GM21723 (cell line): ENCODE measurements at regions not wholly inside any gene's neighbourhood (a gene's known extent, or its start where the extent isn't known, plus 50 kb on each side); places are given as distances from the start of the nearest gene placed in this dataset.

Experiments
- ATAC-seq: cut with Tn5 transposase; IDR thresholded peaks from one replicate; pipeline ENCODE4 v1.9.1; 2021; ENCODE audit warnings: mild to moderate bottlenecking, moderate library complexity; ENCODE audit not compliant: unreplicated experiment

DNA sequence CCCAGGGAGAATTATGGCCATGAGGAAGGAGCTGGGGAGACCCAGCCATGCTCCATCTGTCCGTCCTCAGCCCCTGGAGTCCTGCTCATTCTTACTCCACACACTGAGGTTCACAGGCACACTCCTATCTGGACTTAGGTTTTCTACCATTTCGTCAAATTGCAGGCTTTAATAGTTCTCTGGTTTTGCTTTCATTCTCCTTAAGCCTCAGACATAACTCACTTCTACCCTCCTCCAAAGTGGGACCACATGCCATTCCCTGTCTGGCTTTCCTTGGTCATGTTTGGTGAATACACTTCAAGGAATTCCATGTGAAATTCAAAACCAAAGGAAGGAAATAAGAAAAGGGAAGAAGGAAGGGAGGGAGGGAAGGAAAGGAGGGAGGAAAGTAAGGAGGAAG, 115.7 kb downstream of the CMPK2 start:
- ATAC-seq = no peak

DNA sequence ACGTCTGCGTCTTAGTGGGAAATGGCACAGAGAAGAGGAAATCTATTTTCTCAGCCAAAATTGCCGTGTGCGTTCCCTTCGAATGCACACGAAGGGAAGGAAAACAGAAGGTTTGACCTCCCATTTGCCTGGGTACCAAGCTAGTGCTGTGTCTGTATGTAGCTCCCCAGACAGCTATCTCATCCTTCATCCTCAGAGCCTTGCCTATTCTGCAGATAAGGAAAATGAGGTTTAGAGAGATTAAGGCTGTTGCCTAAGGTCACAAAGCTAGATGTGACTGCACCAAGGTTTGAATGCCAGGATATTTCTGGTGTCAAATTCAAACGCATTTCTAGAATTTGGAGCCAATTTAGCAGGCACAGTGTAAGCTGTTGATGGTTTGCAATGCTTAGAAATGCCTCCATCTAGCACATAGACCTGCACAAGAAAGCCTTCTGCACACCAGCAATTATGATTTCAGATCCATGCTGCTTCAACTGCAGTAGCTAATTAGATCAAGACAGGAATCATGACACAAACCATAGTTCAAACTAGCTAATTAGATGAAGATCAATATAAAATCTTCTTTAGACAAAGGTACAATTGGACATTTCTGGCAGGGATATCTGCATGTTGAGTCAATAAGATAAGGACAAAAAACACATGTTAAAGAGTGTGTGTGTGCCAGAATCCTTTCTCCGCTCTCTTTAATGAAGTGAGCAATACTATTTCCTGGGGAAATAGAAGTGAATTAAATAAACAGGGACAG, 115.1 kb downstream of the CMPK2 start:
- no peak for ATAC-seq

DNA sequence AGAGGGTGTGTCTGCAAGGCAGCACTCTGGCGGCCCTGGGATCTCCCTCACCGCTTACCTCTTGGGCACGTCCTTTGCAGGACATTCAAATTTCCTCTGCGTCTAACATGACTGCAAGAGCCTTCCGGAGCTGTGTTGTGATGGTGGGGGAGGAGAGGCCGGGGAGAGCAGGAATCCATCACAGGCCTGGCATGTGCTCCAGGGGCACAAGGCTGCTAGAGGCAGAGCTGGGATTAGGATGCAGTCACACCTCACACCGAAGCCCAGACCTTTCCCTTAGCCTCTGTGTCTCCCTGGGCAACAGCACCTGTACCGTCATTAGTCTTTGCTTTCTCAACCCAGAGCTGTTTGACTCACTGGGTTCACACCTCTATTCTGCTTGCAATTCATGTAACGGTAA, 111.3 kb downstream of the CMPK2 start:
- no peak for ATAC-seq

DNA sequence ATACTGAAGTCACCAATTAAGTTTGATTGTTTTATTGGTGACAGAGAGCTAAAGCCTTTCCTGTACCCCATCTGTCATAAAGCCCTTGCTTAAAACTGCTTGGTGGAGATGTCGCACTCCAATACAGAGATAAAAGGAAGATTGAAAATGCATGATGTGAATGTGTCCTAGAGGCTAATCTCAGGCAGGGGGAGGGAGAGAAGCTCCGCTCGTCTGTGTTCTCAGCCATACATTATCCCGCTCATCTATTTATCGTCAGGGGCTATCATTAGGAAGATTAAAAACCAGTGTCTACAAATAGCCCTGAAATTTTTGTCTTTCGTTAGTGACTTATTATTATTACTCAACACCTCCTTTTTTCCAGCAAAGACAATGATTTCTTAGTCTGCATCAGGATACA, 110.3 kb downstream of the CMPK2 start:
- ATAC-seq = no peak

DNA sequence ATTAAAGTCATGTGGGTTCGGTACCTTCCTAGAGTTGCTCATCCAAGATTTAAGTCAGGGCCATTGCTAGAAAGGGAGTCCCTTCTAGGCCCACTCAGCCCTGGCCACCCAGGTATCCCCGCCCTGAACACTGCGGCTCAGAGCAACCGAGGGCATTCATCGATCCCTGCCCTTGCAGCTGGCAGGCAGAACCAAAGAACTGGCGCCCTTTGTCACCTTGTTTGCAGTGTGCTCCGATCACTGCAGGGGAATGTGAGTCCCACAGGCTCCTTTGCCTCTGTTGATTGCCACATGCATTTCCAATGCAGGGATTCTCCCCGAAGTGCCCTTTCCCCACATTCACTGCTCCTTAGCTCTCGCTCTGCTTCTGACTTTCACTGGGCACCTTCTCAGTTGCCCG, 108.5 kb downstream of the CMPK2 start:
- no peak for ATAC-seq

DNA sequence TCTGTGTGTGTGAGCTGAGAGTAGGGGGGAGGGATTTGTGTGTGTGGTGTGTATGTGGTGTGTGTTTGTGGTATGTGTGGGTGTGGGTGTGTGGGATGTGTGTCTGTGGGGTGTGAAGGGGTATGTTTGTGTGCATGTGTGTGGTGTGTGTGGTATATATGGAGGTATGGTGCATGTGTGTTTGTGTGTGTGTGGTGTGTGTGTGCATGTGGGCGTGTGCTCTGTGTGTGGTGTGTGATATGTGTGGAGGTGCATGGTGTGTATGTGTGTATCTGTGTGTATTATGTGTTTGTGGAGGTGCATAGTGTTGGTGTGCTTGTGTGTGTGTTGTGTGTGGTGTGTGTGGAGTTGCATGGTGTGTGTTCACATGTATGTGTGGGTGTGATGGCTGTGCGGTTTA, 106.0 kb downstream of the CMPK2 start:
- ATAC-seq = no peak

DNA sequence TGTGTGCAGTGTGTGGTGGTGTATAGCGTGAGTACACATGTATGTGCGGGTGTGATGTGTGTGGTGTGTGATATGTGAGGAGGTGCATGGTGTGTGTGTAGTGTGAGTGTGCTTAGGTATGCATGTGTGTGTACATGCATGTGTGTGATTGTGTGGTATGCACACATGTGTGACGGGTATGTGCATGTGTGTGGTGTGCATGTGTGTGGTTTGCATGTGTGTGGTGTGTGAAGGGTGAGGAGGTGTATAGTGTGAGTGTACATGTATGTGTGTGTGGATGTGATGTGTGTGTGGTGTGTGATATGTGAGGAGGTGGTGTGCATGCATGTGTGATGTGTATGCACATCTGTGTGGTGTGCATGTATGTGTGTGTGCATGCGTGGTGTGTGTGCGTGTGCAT, 105.6 kb downstream of the CMPK2 start:
- no peak for ATAC-seq

DNA sequence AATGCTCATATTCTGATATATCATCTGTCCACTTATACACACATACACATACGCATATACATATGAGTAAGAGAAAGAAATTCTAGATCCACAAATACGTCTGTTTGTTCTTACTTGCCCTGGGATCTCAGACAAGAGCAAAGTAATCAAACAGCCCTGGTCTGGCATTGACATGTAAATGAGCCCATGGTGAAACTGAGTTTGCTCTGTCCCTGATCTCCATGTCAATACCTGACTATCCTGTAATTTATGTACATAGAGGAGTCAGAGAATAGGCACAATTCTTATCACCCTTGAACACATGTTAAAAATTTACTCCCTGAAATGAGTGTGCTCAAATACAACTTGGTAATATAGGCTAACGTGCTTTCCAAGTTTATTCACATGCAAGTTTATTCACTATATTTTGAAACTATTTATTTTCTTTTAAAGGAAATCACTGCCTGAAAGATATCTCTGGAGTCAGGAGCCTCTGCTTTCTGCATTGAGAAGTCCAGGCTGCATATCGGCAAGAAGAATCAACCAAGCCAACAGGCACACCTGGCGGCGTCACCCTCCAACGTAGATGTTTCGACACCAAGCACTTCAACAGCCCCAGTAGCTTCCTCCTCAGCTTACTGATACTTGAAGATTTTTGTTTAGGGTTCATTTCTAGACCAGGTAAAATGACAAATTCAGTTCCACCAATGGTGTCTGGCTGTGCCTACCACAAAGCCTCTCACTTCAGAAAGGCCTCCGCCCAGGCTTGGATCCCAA, 100.6 kb downstream of the CMPK2 start:
- ATAC-seq = no peak

DNA sequence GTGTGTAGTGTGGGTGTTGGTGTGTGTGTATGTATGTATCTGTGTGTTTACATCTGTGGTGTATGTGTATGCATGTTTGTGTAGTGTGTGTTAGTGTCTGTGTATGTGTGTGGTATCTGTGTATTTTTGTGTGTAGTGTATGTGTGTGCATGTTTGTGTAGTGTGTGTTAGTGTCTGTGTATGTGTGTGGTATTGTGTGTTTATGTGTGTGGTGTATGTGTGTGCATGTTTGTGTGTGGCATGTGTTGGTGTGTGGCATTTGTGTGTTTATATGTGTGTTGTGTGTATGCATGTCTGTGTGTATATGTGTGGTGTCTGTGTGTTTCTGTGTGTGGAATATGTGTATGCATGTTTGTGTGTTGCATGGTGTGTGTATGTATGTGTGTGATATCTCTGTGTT, 96.4 kb downstream of the CMPK2 start:
- ATAC-seq = no peak

DNA sequence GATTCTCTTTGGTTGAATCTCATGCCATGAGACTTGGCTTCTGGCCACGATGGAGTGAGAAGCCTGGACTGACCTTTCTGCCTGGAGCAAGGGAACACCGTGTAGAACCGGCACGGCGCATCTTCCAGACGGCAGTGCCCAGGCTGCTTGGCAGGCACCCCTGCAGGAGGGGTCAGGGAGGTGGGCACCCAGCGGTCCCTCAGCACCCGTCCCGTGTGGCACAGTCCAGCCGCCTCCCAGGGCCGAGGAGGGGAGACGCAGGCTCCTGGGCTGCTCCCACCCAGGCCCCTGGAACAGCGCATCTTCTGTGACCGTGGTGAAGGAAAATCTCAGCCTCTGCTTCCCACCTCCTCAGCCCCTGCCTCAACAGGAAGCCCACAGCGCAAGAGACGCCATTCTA, 95.7 kb downstream of the CMPK2 start:
- ATAC-seq = no peak

DNA sequence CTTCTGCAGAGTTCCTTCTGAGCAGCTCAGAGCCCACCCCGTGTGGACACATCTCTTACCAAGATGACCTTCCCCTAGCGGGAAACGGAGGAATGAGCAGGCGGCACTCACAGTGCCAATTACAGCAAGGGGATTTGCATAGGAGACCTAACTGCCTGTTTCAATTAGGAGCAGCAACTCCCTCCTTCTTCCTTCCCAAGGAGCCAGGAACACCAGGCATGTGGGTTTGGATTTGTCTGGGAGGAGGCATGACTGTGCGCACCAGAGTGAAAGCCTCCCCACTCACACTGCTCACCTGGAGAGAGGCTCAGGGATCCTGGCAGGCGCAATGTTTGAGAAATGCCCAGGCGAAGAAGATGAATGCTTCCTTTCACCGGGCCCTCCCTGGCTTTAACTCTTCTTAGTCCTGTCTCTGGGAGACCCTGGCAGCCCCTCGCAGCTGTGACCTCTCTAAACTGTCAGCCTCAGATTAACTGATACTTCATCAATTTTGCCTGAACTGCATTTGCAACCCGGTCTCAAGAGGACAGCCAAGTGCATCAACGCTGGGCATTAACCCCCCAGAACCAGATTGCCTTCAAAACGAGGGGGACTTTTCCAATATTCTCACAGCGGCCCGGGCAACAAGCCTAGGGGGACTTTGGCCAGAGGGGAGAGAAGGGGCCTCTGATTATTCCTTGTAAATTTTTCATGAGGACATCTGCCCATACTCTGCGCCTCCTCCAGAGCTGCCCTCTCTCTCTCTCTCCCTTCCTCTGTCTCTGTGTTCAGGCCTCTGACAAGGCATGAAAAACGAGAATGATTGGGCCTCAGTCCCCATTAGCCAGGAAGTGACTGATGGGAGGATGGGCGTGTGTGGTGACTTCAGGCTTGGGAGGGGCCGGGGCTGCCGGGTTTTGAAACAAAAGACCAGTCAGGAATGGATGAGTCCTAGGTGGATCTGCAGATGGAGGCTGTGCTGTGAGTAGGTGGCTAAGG, 93.8 kb downstream of the CMPK2 start:
- ATAC-seq = no peak

DNA sequence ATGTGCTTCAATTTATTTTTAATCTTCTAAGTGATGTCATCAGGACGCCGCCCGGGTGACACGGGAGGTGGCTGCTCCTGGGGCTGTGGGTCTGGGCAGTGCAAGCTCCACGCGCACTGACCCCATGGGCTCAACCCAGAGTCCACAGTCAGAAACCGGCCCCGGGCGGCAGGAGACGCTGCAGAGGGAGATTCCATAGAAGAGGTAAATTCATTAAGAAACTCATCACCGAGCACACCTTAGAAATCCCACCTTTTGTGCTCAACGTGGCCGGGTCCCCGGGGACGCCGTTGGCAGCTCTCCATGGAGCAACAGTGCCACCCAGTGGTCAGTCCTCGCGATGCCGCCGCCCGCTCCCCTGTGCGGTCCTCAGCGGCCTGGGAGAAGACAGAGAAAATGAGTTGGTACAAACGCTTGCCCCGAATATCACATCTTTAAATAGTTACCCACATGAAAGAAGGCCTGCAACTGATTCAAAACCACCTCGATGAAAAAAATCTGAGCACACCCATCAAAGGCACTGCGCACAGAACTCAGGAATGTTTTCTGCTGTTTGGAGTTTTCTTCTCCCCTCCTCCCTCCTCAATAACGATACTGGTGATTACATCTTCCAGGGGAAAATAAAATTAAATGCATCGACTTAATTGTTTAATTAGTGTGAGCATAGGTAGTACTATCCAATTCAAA, 92.6 kb downstream of the CMPK2 start:
- ATAC-seq = peak; percentile 94

DNA sequence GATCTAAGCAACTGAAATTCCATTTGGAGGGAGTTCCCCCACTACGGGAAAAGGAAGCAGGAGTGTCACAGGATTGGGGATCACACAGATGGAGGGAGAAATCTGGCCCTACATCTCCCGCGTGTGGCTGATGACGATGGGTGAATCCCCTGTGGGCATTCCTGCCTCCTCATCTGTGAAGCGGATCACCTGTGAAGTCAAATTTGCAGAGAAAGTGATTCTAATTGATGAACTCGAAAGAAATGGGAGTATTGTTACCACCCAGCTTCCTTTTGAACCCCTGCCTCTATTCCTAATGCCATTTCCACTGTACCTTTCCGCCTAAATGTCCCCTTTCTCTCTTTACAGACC, 92.0 kb downstream of the CMPK2 start:
- no peak for ATAC-seq

DNA sequence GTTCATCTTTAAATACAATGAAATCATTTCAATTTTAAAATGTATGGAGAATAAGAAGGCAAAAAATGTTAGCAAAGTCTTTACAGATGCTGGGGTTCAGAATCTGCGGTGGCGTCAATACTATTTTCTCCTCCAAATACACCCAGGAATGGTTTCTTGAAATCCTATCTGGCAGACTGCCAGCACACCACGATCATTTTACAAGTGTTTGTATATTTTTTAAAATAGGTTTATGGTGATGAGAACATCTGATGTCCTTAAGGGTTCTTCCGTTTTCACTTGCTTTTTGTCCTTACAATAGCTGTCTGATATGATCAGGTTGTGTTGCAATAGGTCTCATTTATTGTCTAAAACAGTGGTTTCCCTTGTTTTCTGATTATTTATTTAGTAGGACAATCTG, 89.6 kb downstream of the CMPK2 start:
- ATAC-seq = no peak

DNA sequence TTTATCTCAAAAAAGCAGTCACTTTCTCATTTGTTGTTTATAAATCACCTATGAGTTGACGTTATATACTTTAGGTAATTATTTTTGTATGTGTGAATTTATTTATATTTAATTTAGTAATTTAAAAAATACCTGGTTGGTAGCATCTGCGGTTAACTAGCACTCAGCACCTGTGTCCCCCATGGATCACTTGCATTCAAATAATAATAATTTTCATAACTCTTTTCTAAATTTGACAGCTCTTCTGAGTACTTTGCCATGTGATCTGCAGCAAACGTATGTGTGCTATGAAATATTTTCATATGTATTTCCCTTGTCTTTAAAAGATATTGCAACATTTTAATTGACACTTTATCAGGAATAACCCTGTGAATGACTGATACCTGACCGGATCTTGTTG, 88.1 kb downstream of the CMPK2 start:
- ATAC-seq = no peak

DNA sequence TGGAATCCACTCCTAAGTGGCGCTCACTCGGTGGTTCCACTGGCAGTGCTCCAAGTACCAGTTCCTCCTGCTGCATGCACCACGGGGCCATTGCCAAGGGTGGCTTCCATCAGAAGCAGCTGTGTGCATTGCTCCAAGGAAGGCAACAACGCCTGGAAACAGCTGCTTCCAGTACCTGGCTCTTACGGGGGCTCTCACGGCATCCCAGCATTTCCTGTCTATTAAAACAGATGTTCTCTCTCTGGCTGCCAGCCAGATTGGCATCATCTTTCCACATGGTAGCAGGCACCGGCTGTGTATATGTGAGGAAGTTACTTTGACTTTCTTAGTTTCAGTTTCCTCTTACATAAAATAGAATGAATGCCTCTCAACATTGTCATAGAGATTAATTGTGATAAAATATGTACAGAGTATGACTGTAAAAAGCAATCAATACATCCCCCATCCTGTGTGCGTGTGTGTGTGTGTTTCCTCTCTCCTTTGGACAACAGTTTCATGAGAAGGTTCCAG, 84.9 kb downstream of the CMPK2 start:
- peak; percentile 70 for ATAC-seq

DNA sequence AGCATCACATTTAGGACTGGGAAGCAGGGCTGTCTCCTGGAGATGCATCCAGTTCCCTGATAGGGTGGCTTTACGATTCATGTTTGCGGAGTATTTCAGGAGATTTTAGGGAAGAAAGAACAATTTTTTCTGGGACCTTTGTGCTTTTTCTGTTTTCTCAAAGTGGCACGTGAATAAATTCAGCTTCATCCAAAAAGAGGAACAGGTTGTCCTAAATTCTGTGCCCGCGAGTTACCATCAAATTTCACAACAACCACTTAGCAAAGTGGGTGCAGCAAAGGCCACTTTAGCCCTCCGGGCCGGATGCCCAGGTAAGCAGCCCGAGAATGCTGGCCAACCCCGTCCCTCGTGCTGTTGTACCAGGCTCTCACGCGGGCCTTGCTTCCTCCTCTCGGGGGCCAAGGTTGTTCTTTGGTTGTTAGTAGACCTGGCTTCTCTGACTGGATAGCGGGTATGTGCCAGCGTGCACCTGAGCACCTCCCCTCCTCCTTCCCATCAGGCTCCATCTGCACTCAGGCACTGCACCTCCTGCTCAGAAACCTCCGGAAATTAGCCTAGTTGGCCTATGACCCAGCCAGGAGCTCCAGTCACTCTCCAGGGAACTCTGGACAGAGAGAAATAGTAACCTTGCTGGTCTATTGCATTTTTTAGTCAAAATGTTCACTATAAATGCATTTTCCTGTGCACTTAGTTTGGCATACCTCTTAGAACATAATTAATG, 83.0 kb downstream of the CMPK2 start:
- no peak for ATAC-seq

DNA sequence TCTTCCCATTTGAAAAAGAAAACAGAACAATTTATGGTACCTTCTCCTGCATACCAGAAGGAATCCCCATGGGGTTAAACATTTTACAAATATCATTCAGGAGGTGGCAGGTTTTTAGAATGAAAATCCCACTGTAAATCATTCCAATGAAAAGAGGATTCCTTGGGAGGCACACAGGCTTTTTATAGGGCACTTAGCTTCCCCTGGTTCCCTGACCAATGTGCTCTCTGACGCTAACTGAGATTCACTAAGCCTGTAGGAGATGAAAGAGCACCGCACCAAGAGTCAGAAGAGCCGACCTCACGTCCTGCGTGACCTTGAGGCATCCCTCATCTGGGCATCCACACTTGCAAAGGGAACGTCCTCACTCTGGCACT, 82.5 kb downstream of the CMPK2 start:
- ATAC-seq = no peak

DNA sequence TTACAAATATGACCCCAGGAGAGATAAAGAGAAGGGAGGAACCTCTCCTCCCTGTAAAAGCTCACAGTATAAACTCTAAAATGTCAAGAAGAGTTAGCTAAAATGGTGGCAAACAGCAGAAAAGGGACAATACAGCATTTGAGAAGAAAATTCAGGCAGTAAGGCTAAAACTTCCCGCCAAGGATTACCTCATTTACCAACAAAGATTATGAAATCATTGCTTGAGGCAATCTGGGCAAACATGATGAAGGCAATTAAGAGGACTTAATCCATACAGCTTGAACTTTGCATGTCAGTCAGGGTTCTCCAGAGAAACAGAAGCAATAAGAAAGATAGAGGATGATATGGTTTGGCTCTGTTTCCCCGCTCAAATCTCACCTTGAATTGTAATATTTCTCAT, 81.4 kb downstream of the CMPK2 start:
- ATAC-seq = no peak

DNA sequence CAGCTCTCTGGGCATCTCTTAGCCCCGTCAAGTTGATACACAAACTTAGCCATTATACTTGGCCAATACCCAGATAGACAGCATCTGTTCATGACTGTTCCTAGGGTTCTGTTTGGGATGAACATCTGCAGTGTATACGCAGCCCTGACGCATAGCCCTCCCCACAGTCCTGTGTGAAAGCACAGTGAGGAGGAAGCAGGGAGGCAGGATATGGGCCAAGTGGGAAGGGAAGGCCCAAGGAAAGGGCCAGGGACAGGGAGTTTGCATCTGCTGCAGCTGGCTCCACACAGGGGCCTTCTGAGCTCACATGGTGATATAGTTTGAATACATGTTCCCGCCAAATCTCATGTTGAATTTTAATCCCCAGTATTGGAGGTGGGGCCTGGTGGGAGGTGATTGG, 80.2 kb downstream of the CMPK2 start:
- ATAC-seq = no peak
